ENCODE measurements at regions not wholly inside any gene's neighbourhood (a gene's known extent, or its start where the extent isn't known, plus 50 kb on each side); places are given as distances from the start of the nearest gene placed in this dataset.

DNA sequence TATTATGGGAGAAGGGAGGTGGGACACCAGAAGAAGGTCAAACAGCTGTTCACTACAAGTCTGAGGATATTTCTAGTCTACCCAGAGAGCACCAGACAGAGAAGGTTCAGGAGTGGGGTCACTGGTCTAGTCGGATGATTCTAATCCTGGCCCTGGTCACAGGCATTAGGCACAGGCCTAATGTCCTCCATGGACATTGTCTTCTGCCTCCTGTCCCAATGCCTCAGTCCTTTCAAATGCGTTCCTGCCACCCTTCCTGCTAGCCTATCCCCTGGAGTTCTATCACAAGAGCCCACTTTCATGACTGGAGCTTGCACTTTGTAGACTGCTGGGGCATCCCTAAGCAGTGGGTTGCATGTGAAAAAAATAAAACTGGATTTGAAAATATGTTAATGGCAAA, 83.9 kb upstream of the PFN2 start:
- ChIA-PET POLR2A (no interaction called here), CTCF (interaction anchor here (1.1 kb wide), 1 partner anchor 130 kb away, joined by 3 read pairs; no protein-coding TSS in a partner anchor)
- no peak for DNase-seq (ENCODE audit: low spot score)
- no peak overlapping the region for H3K27ac Mint-ChIP-seq
- TF ChIP-seq, protein P1, sequence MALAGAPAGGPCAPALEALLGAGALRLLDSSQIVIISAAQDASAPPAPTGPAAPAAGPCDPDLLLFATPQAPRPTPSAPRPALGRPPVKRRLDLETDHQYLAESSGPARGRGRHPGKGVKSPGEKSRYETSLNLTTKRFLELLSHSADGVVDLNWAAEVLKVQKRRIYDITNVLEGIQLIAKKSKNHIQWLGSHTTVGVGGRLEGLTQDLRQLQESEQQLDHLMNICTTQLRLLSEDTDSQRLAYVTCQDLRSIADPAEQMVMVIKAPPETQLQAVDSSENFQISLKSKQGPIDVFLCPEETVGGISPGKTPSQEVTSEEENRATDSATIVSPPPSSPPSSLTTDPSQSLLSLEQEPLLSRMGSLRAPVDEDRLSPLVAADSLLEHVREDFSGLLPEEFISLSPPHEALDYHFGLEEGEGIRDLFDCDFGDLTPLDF (CRISPR knock-in tag; IDR thresholded peaks at IDR 0.05): no peak
- TF ChIP-seq NR3C1 (CRISPR knock-in tag; conservative IDR thresholded peaks at IDR 0.05; ENCODE audit: low read depth): no peak
- TF ChIP-seq, protein P2, sequence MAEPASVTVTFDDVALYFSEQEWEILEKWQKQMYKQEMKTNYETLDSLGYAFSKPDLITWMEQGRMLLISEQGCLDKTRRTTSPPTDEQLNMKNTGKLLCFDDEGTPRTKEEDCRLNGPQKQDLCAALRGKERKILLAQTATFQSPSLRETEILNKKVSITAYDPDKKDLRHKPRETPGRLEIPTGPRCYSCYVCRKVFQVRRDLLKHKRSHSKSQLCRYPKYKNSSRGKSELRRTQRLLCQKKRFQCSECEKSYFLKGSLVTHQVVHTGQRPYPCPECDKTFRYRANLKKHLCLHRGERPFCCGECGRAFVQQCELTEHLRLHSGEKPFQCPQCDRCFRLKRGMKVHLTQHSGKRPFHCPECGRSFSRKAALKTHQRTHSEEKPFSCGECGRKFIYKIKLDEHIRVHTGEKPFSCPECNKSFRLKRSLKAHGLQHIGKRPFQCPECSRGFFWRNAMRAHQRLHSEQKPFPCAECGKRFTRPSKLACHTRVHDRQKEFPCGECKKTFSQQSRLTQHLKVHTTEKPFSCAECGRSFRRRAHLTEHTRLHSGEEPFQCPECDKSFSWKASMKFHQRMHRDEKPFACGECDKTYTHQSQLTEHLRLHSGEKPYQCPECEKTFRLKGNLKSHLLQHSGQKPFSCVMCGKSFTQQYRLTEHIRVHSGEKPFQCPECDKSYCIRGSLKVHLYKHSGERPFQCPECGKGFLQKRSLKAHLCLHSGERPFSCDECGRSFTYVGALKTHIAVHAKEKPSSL (CRISPR knock-in tag; conservative IDR thresholded peaks at IDR 0.05): no peak
- TF ChIP-seq USF2 (CRISPR knock-in tag; IDR thresholded peaks at IDR 0.05): no peak
- TF ChIP-seq ETV6 (CRISPR knock-in tag; IDR thresholded peaks at IDR 0.05): no peak
- no peak for TF ChIP-seq ZNF532 (CRISPR knock-in tag; IDR thresholded peaks at IDR 0.05; ENCODE audit: borderline replicate concordance)
- TF ChIP-seq FOXJ3 (CRISPR knock-in tag; IDR thresholded peaks at IDR 0.05; ENCODE audit: borderline replicate concordance): no peak
- TF ChIP-seq NFATC4 (CRISPR knock-in tag; IDR thresholded peaks at IDR 0.05): no peak
- no peak for TF ChIP-seq ZBTB21 (CRISPR knock-in tag; IDR thresholded peaks at IDR 0.05; ENCODE audit: borderline replicate concordance)
- no peak for TF ChIP-seq NR2C2 (CRISPR knock-in tag; IDR thresholded peaks at IDR 0.05)
- TF ChIP-seq, protein P3, sequence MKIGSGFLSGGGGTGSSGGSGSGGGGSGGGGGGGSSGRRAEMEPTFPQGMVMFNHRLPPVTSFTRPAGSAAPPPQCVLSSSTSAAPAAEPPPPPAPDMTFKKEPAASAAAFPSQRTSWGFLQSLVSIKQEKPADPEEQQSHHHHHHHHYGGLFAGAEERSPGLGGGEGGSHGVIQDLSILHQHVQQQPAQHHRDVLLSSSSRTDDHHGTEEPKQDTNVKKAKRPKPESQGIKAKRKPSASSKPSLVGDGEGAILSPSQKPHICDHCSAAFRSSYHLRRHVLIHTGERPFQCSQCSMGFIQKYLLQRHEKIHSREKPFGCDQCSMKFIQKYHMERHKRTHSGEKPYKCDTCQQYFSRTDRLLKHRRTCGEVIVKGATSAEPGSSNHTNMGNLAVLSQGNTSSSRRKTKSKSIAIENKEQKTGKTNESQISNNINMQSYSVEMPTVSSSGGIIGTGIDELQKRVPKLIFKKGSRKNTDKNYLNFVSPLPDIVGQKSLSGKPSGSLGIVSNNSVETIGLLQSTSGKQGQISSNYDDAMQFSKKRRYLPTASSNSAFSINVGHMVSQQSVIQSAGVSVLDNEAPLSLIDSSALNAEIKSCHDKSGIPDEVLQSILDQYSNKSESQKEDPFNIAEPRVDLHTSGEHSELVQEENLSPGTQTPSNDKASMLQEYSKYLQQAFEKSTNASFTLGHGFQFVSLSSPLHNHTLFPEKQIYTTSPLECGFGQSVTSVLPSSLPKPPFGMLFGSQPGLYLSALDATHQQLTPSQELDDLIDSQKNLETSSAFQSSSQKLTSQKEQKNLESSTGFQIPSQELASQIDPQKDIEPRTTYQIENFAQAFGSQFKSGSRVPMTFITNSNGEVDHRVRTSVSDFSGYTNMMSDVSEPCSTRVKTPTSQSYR (CRISPR knock-in tag; IDR thresholded peaks at IDR 0.05): no peak
- no peak for TF ChIP-seq CREB1 (CRISPR knock-in tag; IDR thresholded peaks at IDR 0.05)
- no peak for TF ChIP-seq TP53 (CRISPR knock-in tag; IDR thresholded peaks at IDR 0.05)
- no peak for TF ChIP-seq ZNF423 (CRISPR knock-in tag; IDR thresholded peaks at IDR 0.05)
- TF ChIP-seq NFYB (CRISPR knock-in tag; conservative IDR thresholded peaks at IDR 0.05; ENCODE audit: low read depth): no peak
- no peak for TF ChIP-seq JUN (CRISPR knock-in tag; IDR thresholded peaks at IDR 0.05)
- TF ChIP-seq RELA (CRISPR knock-in tag; IDR thresholded peaks at IDR 0.05; ENCODE audit: borderline replicate concordance): no peak
- TF ChIP-seq ZNF263 (CRISPR knock-in tag; IDR thresholded peaks at IDR 0.05; ENCODE audit: low read depth): no peak
- TF ChIP-seq ZNF416 (CRISPR knock-in tag; IDR thresholded peaks at IDR 0.05): no peak
- TF ChIP-seq, protein P4, sequence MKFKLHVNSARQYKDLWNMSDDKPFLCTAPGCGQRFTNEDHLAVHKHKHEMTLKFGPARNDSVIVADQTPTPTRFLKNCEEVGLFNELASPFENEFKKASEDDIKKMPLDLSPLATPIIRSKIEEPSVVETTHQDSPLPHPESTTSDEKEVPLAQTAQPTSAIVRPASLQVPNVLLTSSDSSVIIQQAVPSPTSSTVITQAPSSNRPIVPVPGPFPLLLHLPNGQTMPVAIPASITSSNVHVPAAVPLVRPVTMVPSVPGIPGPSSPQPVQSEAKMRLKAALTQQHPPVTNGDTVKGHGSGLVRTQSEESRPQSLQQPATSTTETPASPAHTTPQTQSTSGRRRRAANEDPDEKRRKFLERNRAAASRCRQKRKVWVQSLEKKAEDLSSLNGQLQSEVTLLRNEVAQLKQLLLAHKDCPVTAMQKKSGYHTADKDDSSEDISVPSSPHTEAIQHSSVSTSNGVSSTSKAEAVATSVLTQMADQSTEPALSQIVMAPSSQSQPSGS (CRISPR knock-in tag; IDR thresholded peaks at IDR 0.05; ENCODE audit: borderline replicate concordance, low read depth): no peak
- no peaks in the 10 kb centered on the region for H3K36me3 Mint-ChIP-seq
- H3K27me3 Mint-ChIP-seq (ENCODE audit: low read depth): peaks cover 3% of the 10 kb centered on the region; the same call in 1 of the 2 replicates
- H3K4me3 Mint-ChIP-seq: no peak overlapping the region
- no peak for ATAC-seq
- no peaks in the 10 kb centered on the region for H3K9me3 Mint-ChIP-seq
- peaks cover 8% of the 10 kb centered on the region for H3K4me1 Mint-ChIP-seq
